GM12865 (cell line): ENCODE measurements at regions not wholly inside any gene's neighbourhood (a gene's known extent, or its start where the extent isn't known, plus 50 kb on each side); places are given as distances from the start of the nearest gene placed in this dataset.
"Not testable (repeated sequence)": the region's sequence is repeated elsewhere in the genome, so short reads cannot be mapped to it uniquely, and the experiment has no call there.

ENCODE experiments used
- DNase-seq: peaks from one replicate; pipeline ENCODE4 v3.0.0; 2010; ENCODE audit warnings: low read depth
- H3K4me3 ChIP-seq: 2 replicates; pipeline ENCODE4 v1.5.1; 2011; ENCODE audit warnings: mild to moderate bottlenecking, low read depth, low read length, control low read depth
- CTCF ChIP-seq: IDR thresholded peaks from 2 replicates; pipeline ENCODE4 v1.5.1; 2011; ENCODE audit warnings: low read length, control low read depth, low read depth, inconsistent platforms; ENCODE audit not compliant: insufficient read depth; ENCODE audit errors: missing control alignments

GRCh38 chr2:16760426-16760825, 94.8 kb upstream of the CYRIA start:
- no peak for DNase-seq

GRCh38 chr2:16756831-16757644, 91.4 kb upstream of the CYRIA start:
- H3K4me3 ChIP-seq, result no peak overlapping the region
- peak; percentile 82 for DNase-seq
- TF ChIP-seq CTCF, result peak; percentile 75

More at GRCh38 chr2:16760426-16760825, 94.8 kb upstream of the CYRIA start:
- no peak overlapping the region for H3K4me3 ChIP-seq
- no peak for TF ChIP-seq CTCF

GRCh38 chr2:16755442-16755841, 89.8 kb upstream of the CYRIA start:
- TF ChIP-seq CTCF, result no peak
- no peak overlapping the region for H3K4me3 ChIP-seq
- DNase-seq, result no peak

GRCh38 chr2:16753025-16753424, 87.4 kb upstream of the CYRIA start:
- DNase-seq, H3K4me3 ChIP-seq: not testable (repeated sequence)

- H3K4me3 ChIP-seq, DNase-seq: not testable (repeated sequence)
Measured at GRCh38 chr2:16750925-16751214, 85.2 kb upstream of the CYRIA start.

- DNase-seq, result no peak
- no peak overlapping the region for H3K4me3 ChIP-seq
- TF ChIP-seq CTCF, result no peak
Measured at GRCh38 chr2:16750175-16750924, 84.7 kb upstream of the CYRIA start.

GRCh38 chr2:16748511-16749266, 83.1 kb upstream of the CYRIA start:
- H3K4me3 ChIP-seq, DNase-seq: not testable (repeated sequence)

GRCh38 chr2:16747689-16748088, 82.1 kb upstream of the CYRIA start:
- H3K4me3 ChIP-seq, result no peak overlapping the region
- no peak for TF ChIP-seq CTCF
- no peak for DNase-seq
